ENCODE measurements at regions not wholly inside any gene's neighbourhood (a gene's known extent, or its start where the extent isn't known, plus 50 kb on each side); places are given as distances from the start of the nearest gene placed in this dataset.

DNA sequence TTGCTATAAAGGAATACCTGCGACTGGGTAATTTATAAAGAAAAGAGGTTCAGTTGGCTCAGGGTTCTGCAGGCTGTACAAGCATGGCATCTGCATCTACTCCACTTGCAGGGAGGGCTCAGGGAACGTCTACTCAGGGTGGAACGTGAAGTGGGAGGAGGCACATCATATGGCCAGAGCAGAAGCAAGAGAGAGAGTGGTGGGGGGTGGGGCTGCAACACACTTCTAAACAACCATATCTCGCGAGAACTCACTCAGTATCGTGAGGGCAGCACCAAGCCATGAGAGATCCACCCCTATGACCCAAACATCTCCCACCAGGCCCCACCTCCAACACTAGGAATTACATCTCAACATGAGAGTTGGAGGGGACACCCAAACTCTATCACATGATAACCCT, 109.8 kb upstream of the SCAF8 start:
- TF ChIP-seq, protein P1, sequence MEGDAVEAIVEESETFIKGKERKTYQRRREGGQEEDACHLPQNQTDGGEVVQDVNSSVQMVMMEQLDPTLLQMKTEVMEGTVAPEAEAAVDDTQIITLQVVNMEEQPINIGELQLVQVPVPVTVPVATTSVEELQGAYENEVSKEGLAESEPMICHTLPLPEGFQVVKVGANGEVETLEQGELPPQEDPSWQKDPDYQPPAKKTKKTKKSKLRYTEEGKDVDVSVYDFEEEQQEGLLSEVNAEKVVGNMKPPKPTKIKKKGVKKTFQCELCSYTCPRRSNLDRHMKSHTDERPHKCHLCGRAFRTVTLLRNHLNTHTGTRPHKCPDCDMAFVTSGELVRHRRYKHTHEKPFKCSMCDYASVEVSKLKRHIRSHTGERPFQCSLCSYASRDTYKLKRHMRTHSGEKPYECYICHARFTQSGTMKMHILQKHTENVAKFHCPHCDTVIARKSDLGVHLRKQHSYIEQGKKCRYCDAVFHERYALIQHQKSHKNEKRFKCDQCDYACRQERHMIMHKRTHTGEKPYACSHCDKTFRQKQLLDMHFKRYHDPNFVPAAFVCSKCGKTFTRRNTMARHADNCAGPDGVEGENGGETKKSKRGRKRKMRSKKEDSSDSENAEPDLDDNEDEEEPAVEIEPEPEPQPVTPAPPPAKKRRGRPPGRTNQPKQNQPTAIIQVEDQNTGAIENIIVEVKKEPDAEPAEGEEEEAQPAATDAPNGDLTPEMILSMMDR (IDR thresholded peaks at IDR 0.05), result no peak
- TF ChIP-seq, protein P2, sequence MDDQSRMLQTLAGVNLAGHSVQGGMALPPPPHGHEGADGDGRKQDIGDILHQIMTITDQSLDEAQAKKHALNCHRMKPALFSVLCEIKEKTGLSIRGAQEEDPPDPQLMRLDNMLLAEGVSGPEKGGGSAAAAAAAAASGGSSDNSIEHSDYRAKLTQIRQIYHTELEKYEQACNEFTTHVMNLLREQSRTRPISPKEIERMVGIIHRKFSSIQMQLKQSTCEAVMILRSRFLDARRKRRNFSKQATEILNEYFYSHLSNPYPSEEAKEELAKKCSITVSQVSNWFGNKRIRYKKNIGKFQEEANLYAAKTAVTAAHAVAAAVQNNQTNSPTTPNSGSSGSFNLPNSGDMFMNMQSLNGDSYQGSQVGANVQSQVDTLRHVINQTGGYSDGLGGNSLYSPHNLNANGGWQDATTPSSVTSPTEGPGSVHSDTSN (IDR thresholded peaks at IDR 0.05), result no peak
